BJ (cell line): ENCODE measurements at regions not wholly inside any gene's neighbourhood (a gene's known extent, or its start where the extent isn't known, plus 50 kb on each side); places are given as distances from the start of the nearest gene placed in this dataset.

Experiments
- CTCF ChIA-PET: fragments of 350-600 bp; formaldehyde crosslinking; extraction: SDS; loops from one replicate; lab custom pipeline; 2021; ENCODE audit warnings: antibody characterized with exemption, inconsistent platforms; lab: Yijun Ruan, JAX
- POLR2A ChIA-PET: fragments of 300-600 bp; sonication (Branson Sonifier 250); formaldehyde crosslinking; extraction: SDS; loops from one replicate; lab custom pipeline; 2021; ENCODE audit warnings: antibody characterized with exemption; lab: Charles Lee
- DNase-seq: peaks from one replicate; pipeline ENCODE4 v3.0.0-alpha.2; 2011; ENCODE audit warnings: low read depth
- H3K27me3 ChIP-seq: 2 replicates; pipeline ENCODE4 v1.6.0; 2011; ENCODE audit warnings: low read length; ENCODE audit not compliant: control insufficient read depth, insufficient read depth
- H3K36me3 ChIP-seq: 2 replicates; pipeline ENCODE4 v1.5.1; 2011; ENCODE audit warnings: low read length; ENCODE audit not compliant: control insufficient read depth, insufficient read depth
- H3K4me3 ChIP-seq: 2 replicates; pipeline ENCODE4 v1.5.1; 2011; ENCODE audit warnings: low read depth, mild to moderate bottlenecking, control low read depth, low read length
- CTCF ChIP-seq: IDR thresholded peaks from 2 replicates; pipeline ENCODE4 v1.5.1; 2011; ENCODE audit warnings: low read depth, mild to moderate bottlenecking, control low read depth, inconsistent platforms, low read length, moderate library complexity; ENCODE audit not compliant: insufficient read depth

GRCh38 chr6:1054653-1055014, 257.3 kb upstream of the FOXQ1 start:
- ChIA-PET CTCF (no interaction called here), POLR2A (interaction anchor here (0.7 kb wide), 1 partner anchor 88 kb away, joined by 3 read pairs; no protein-coding TSS in a partner anchor)
- H3K4me3 ChIP-seq, result no peak overlapping the region
- H3K36me3 ChIP-seq, result no peaks in the 10 kb centered on the region
- no peak for DNase-seq
- peaks cover 2% of the 10 kb centered on the region; the same call in 1 of the 2 replicates for H3K27me3 ChIP-seq
- no peak for TF ChIP-seq CTCF

- Histone ChIP-seq H3K4me3 (no peak overlapping the region), H3K36me3 (no peaks in the 10 kb centered on the region), H3K27me3 (peaks cover 2% of the 10 kb centered on the region; the same call in 1 of the 2 replicates)
- POLR2A ChIA-PET, result no interaction called here
- CTCF ChIA-PET, result no interaction called here
- TF ChIP-seq CTCF, result no peak
- no peak for DNase-seq
Measured at GRCh38 chr6:1053586-1053985, 258.3 kb upstream of the FOXQ1 start.

GRCh38 chr6:1052262-1052661, 259.6 kb upstream of the FOXQ1 start:
- Histone ChIP-seq H3K4me3 (no peak overlapping the region), H3K27me3 (peaks cover 2% of the 10 kb centered on the region; the same call in 1 of the 2 replicates), H3K36me3 (no peaks in the 10 kb centered on the region)
- CTCF ChIA-PET, result no interaction called here
- POLR2A ChIA-PET, result no interaction called here
- TF ChIP-seq CTCF, result no peak
- no peak for DNase-seq

GRCh38 chr6:1049900-1050299, 262.0 kb upstream of the FOXQ1 start:
- ChIA-PET POLR2A (no interaction called here), CTCF (no interaction called here)
- H3K27me3 ChIP-seq, result peaks cover 6% of the 10 kb centered on the region; the same call in 1 of the 2 replicates
- TF ChIP-seq CTCF, result no peak
- DNase-seq, result no peak
- no peaks in the 10 kb centered on the region for H3K36me3 ChIP-seq
- H3K4me3 ChIP-seq, result no peak overlapping the region

GRCh38 chr6:1049170-1049569, 262.7 kb upstream of the FOXQ1 start:
- DNase-seq, result no peak
- Histone ChIP-seq H3K4me3 (no peak overlapping the region), H3K27me3 (peaks cover 13% of the 10 kb centered on the region), H3K36me3 (no peaks in the 10 kb centered on the region)
- POLR2A ChIA-PET, result no interaction called here
- CTCF ChIA-PET, result interaction anchor here (0.6 kb wide), 1 partner anchor 12 kb away, joined by 3 read pairs; no protein-coding TSS in a partner anchor
- TF ChIP-seq CTCF, result no peak
